ENCODE measurements at regions not wholly inside any gene's neighbourhood (a gene's known extent, or its start where the extent isn't known, plus 50 kb on each side); places are given as distances from the start of the nearest gene placed in this dataset.
"Not testable (repeated sequence)": the region's sequence is repeated elsewhere in the genome, so short reads cannot be mapped to it uniquely, and the experiment has no call there.

- Mint-ChIP-seq H3K4me3 (no peak overlapping the region), H3K27ac (no peak overlapping the region), H3K27me3 (no peaks in the 10 kb centered on the region), H3K9me3 (peaks cover 17% of the 10 kb centered on the region), H3K4me1 (no peaks in the 10 kb centered on the region), H3K36me3 (peaks cover 12% of the 10 kb centered on the region)
- no peak for DNase-seq
Observed at GRCh38 chr21:14646893-14647292, 100.8 kb upstream of the SAMSN1 start.

GRCh38 chr21:14645702-14646101 is 99.6 kb upstream of the SAMSN1 start:
- no peak overlapping the region for H3K27ac Mint-ChIP-seq
- H3K4me1 Mint-ChIP-seq: no peaks in the 10 kb centered on the region
- DNase-seq: no peak
- H3K27me3 Mint-ChIP-seq: no peaks in the 10 kb centered on the region
- peaks cover 12% of the 10 kb centered on the region for H3K36me3 Mint-ChIP-seq
- no peak overlapping the region for H3K4me3 Mint-ChIP-seq
- peaks cover 17% of the 10 kb centered on the region for H3K9me3 Mint-ChIP-seq

- DNase-seq: no peak
- H3K9me3 Mint-ChIP-seq: peaks cover 2% of the 10 kb centered on the region
- no peaks in the 10 kb centered on the region for H3K27me3 Mint-ChIP-seq
- H3K36me3 Mint-ChIP-seq: peaks cover 3% of the 10 kb centered on the region
- H3K4me3 Mint-ChIP-seq: no peak overlapping the region
- no peak overlapping the region for H3K27ac Mint-ChIP-seq
- peaks cover 15% of the 10 kb centered on the region for H3K4me1 Mint-ChIP-seq
Observed at GRCh38 chr21:14632359-14632758, 86.2 kb upstream of the SAMSN1 start.

- DNase-seq: no peak
- Mint-ChIP-seq H3K9me3 (peaks cover 5% of the 10 kb centered on the region), H3K27me3 (no peaks in the 10 kb centered on the region), H3K36me3 (peaks cover 4% of the 10 kb centered on the region), H3K4me1 (peaks cover 15% of the 10 kb centered on the region), H3K27ac (peak overlapping the region; percentile 77), H3K4me3 (no peak overlapping the region)
Observed at GRCh38 chr21:14630556-14631069, 84.5 kb upstream of the SAMSN1 start.

GRCh38 chr21:14629461-14629860 is 83.3 kb upstream of the SAMSN1 start:
- DNase-seq: no peak
- H3K9me3 Mint-ChIP-seq: peaks cover 11% of the 10 kb centered on the region
- peaks cover 15% of the 10 kb centered on the region for H3K4me1 Mint-ChIP-seq
- H3K27me3 Mint-ChIP-seq: no peaks in the 10 kb centered on the region
- no peak overlapping the region for H3K4me3 Mint-ChIP-seq
- H3K36me3 Mint-ChIP-seq: peaks cover 8% of the 10 kb centered on the region
- H3K27ac Mint-ChIP-seq: no peak overlapping the region

GRCh38 chr21:14623079-14623478 is 77.0 kb upstream of the SAMSN1 start:
- Mint-ChIP-seq H3K9me3 (peaks cover 36% of the 10 kb centered on the region), H3K4me1 (peaks cover 11% of the 10 kb centered on the region), H3K36me3 (peaks cover 21% of the 10 kb centered on the region)
- not testable (repeated sequence) for H3K27ac Mint-ChIP-seq, H3K27me3 Mint-ChIP-seq, DNase-seq, H3K4me3 Mint-ChIP-seq

GRCh38 chr21:14620152-14620551 is 74.0 kb upstream of the SAMSN1 start:
- no peak overlapping the region for H3K4me3 Mint-ChIP-seq
- H3K9me3 Mint-ChIP-seq: peaks cover 29% of the 10 kb centered on the region
- H3K36me3 Mint-ChIP-seq: peaks cover 17% of the 10 kb centered on the region
- DNase-seq: peak; percentile 1
- H3K27ac Mint-ChIP-seq: peak overlapping the region; percentile 68
- H3K27me3 Mint-ChIP-seq: no peaks in the 10 kb centered on the region
- H3K4me1 Mint-ChIP-seq: peaks cover 32% of the 10 kb centered on the region

GRCh38 chr21:14617871-14618270 is 71.8 kb upstream of the SAMSN1 start:
- Mint-ChIP-seq H3K4me3 (no peak overlapping the region), H3K4me1 (peaks cover 32% of the 10 kb centered on the region), H3K27me3 (no peaks in the 10 kb centered on the region), H3K27ac (no peak overlapping the region), H3K9me3 (peaks cover 16% of the 10 kb centered on the region), H3K36me3 (peaks cover 17% of the 10 kb centered on the region)
- DNase-seq: no peak

GRCh38 chr21:14617040-14617393 is 70.9 kb upstream of the SAMSN1 start:
- peaks cover 13% of the 10 kb centered on the region for H3K36me3 Mint-ChIP-seq
- DNase-seq: no peak
- peaks cover 32% of the 10 kb centered on the region for H3K4me1 Mint-ChIP-seq
- H3K27ac Mint-ChIP-seq: peak overlapping the region; percentile 61
- peaks cover 12% of the 10 kb centered on the region for H3K9me3 Mint-ChIP-seq
- H3K4me3 Mint-ChIP-seq: no peak overlapping the region
- no peaks in the 10 kb centered on the region for H3K27me3 Mint-ChIP-seq

- H3K36me3 Mint-ChIP-seq: peaks cover 13% of the 10 kb centered on the region
- H3K4me1 Mint-ChIP-seq: peaks cover 34% of the 10 kb centered on the region
- peaks cover 12% of the 10 kb centered on the region for H3K9me3 Mint-ChIP-seq
- no peaks in the 10 kb centered on the region for H3K27me3 Mint-ChIP-seq
- DNase-seq: no peak
- no peak overlapping the region for H3K4me3 Mint-ChIP-seq
- peak overlapping the region; percentile 61 for H3K27ac Mint-ChIP-seq
Observed at GRCh38 chr21:14616380-14617039, 70.4 kb upstream of the SAMSN1 start.

- peaks cover 12% of the 10 kb centered on the region for H3K9me3 Mint-ChIP-seq
- H3K4me1 Mint-ChIP-seq: peaks cover 35% of the 10 kb centered on the region
- H3K27me3 Mint-ChIP-seq: no peaks in the 10 kb centered on the region
Observed at GRCh38 chr21:14615359-14615974, 69.4 kb upstream of the SAMSN1 start.

GRCh38 chr21:14614287-14614686 is 68.2 kb upstream of the SAMSN1 start:
- Mint-ChIP-seq H3K36me3 (peaks cover under 1% of the 10 kb centered on the region), H3K27me3 (no peaks in the 10 kb centered on the region), H3K4me3 (no peak overlapping the region), H3K27ac (no peak overlapping the region), H3K4me1 (peaks cover 29% of the 10 kb centered on the region), H3K9me3 (peaks cover 3% of the 10 kb centered on the region)
- no peak for DNase-seq

More at GRCh38 chr21:14615359-14615974, 69.4 kb upstream of the SAMSN1 start:
- Mint-ChIP-seq H3K4me3 (no peak overlapping the region), H3K27ac (no peak overlapping the region), H3K36me3 (peaks cover 12% of the 10 kb centered on the region)
- no peak for DNase-seq

- Mint-ChIP-seq H3K27me3 (no peaks in the 10 kb centered on the region), H3K36me3 (no peaks in the 10 kb centered on the region), H3K9me3 (peaks cover 3% of the 10 kb centered on the region), H3K4me1 (peaks cover 30% of the 10 kb centered on the region), H3K4me3 (no peak overlapping the region), H3K27ac (no peak overlapping the region)
- no peak for DNase-seq
Observed at GRCh38 chr21:14613486-14614224, 67.5 kb upstream of the SAMSN1 start.

GRCh38 chr21:14610119-14610518 is 64.0 kb upstream of the SAMSN1 start:
- not testable (repeated sequence) for H3K27ac Mint-ChIP-seq, H3K4me3 Mint-ChIP-seq, H3K9me3 Mint-ChIP-seq, DNase-seq, H3K27me3 Mint-ChIP-seq, H3K36me3 Mint-ChIP-seq, H3K4me1 Mint-ChIP-seq

GRCh38 chr21:14609274-14609673 is 63.2 kb upstream of the SAMSN1 start:
- peaks cover 3% of the 10 kb centered on the region for H3K9me3 Mint-ChIP-seq
- no peak overlapping the region for H3K27ac Mint-ChIP-seq
- H3K36me3 Mint-ChIP-seq: no peaks in the 10 kb centered on the region
- no peak overlapping the region for H3K4me3 Mint-ChIP-seq
- peaks cover 9% of the 10 kb centered on the region for H3K4me1 Mint-ChIP-seq
- no peak for DNase-seq
- H3K27me3 Mint-ChIP-seq: no peaks in the 10 kb centered on the region
